GM19455 (cell line): ENCODE measurements at regions not wholly inside any gene's neighbourhood (a gene's known extent, or its start where the extent isn't known, plus 50 kb on each side); places are given as distances from the start of the nearest gene placed in this dataset.

Experiments
- ATAC-seq: cut with Tn5 transposase; IDR thresholded peaks from one replicate; pipeline ENCODE4 v1.9.1; 2021; ENCODE audit not compliant: unreplicated experiment

- no peak for ATAC-seq
These were observed 141.8 kb upstream of the PJA1 start for GRCh38 chrX:69307029-69307428.

- no peak for ATAC-seq
These were observed 140.8 kb upstream of the PJA1 start for GRCh38 chrX:69306063-69306404.

- no peak for ATAC-seq
These were observed 140.2 kb upstream of the PJA1 start for GRCh38 chrX:69305333-69306062.

- no peak for ATAC-seq
These were observed 138.0 kb upstream of the PJA1 start for GRCh38 chrX:69303231-69303630.

GRCh38 chrX:69299951-69300714 lies 134.9 kb upstream of the PJA1 start:
- no peak for ATAC-seq

GRCh38 chrX:69299285-69299684 lies 134.0 kb upstream of the PJA1 start:
- no peak for ATAC-seq

- ATAC-seq = no peak
These were observed 133.3 kb upstream of the PJA1 start for GRCh38 chrX:69298466-69299140.

- ATAC-seq = no peak
These were observed 132.3 kb upstream of the PJA1 start for GRCh38 chrX:69297506-69297905.

- no peak for ATAC-seq
These were observed 128.7 kb upstream of the PJA1 start for GRCh38 chrX:69293776-69294601.

- no peak for ATAC-seq
These were observed 125.9 kb upstream of the PJA1 start for GRCh38 chrX:69291116-69291515.

GRCh38 chrX:69290292-69290691 lies 125.0 kb upstream of the PJA1 start:
- ATAC-seq = no peak

- ATAC-seq = no peak
These were observed 124.5 kb upstream of the PJA1 start for GRCh38 chrX:69289793-69290123.

- no peak for ATAC-seq
These were observed 124.0 kb upstream of the PJA1 start for GRCh38 chrX:69289046-69289792.

- ATAC-seq = no peak
These were observed 121.8 kb upstream of the PJA1 start for GRCh38 chrX:69287095-69287494.

GRCh38 chrX:69286565-69286906 lies 121.3 kb upstream of the PJA1 start:
- no peak for ATAC-seq

GRCh38 chrX:69285881-69286564 lies 120.8 kb upstream of the PJA1 start:
- peak; percentile 66 for ATAC-seq

GRCh38 chrX:69285401-69285877 lies 120.2 kb upstream of the PJA1 start:
- no peak for ATAC-seq

GRCh38 chrX:69284491-69284890 lies 119.2 kb upstream of the PJA1 start:
- ATAC-seq = no peak

- no peak for ATAC-seq
These were observed 117.8 kb upstream of the PJA1 start for GRCh38 chrX:69282893-69283690.
